ENCODE measurements at regions not wholly inside any gene's neighbourhood (a gene's known extent, or its start where the extent isn't known, plus 50 kb on each side); places are given as distances from the start of the nearest gene placed in this dataset.

- Histone ChIP-seq H2AFZ (ENCODE audit: low read length) (no peak overlapping the region), H3K36me3 (ENCODE audit: insufficient read depth, low read length) (no peaks in the 10 kb centered on the region), H3K79me2 (ENCODE audit: insufficient read depth, low read length) (no peaks in the 10 kb centered on the region), H3K4me2 (ENCODE audit: low read length) (no peak overlapping the region), H3K27ac (ENCODE audit: low read depth, low read length, poor library complexity, severe bottlenecking) (no peak overlapping the region), H4K20me1 (ENCODE audit: insufficient read depth, low read length) (no peaks in the 10 kb centered on the region), H3K9me2 (ENCODE audit: low read depth, low read length) (no peaks in the 10 kb centered on the region), H3K9ac (ENCODE audit: low read length) (no peak overlapping the region), H3F3A (ENCODE audit: insufficient read depth, low read length) (no peaks in the 10 kb centered on the region), H3K27me3 (ENCODE audit: insufficient read depth, low read length) (no peaks in the 10 kb centered on the region; the same call in 1 of the 2 replicates), H3K9me3 (ENCODE audit: low read length) (no peaks in the 10 kb centered on the region), H3K4me3 (ENCODE audit: low read depth, low read length, poor library complexity, severe bottlenecking) (no peak overlapping the region), H3K4me1 (ENCODE audit: insufficient read depth, low read length, severe bottlenecking) (no peaks in the 10 kb centered on the region)
- TF ChIP-seq EZH2 (IDR thresholded peaks at IDR 0.05; ENCODE audit: borderline replicate concordance, low read length): no peak
- no peak for TF ChIP-seq CTCF (IDR thresholded peaks at IDR 0.05; ENCODE audit: low read length)
Observed at GRCh38 chr7:31171984-31172383, 119.9 kb downstream of the ADCYAP1R1 start.

DNA sequence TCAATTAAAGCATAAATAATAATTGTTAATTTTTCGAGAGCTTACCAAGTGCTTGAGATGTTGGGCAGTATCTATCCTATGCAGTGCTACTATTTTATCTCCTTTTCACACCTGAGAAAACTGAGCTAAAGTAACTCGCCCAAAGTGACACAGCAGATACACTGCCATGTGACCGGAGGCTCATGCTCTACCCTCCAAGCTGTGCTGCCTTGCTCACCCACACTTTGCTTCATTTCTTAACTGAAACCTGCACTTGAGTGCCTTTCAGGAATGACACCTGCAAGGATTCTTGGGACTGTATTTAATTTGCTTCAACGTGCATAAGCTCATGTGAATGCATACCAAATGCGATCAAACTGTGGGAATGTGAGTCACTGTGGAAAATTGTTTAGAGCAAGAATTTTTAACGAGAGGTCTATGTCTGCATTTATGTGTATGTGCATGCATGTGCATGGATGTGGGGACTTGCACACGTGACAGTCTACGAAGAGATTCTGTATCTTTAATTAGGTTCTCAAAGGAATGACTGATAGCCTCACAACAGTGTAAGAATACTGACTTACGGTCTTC, 119.2 kb downstream of the ADCYAP1R1 start:
- Histone ChIP-seq H4K20me1 (ENCODE audit: insufficient read depth, low read length) (no peaks in the 10 kb centered on the region), H3K79me2 (ENCODE audit: insufficient read depth, low read length) (no peaks in the 10 kb centered on the region), H3K9me2 (ENCODE audit: low read depth, low read length) (no peaks in the 10 kb centered on the region), H3F3A (ENCODE audit: insufficient read depth, low read length) (no peaks in the 10 kb centered on the region), H3K27me3 (ENCODE audit: insufficient read depth, low read length) (no peaks in the 10 kb centered on the region; the same call in 1 of the 2 replicates), H3K4me3 (ENCODE audit: low read depth, low read length, poor library complexity, severe bottlenecking) (no peak overlapping the region), H3K9me3 (ENCODE audit: low read length) (no peaks in the 10 kb centered on the region), H3K27ac (ENCODE audit: low read depth, low read length, poor library complexity, severe bottlenecking) (no peak overlapping the region), H3K36me3 (ENCODE audit: insufficient read depth, low read length) (no peaks in the 10 kb centered on the region), H2AFZ (ENCODE audit: low read length) (no peak overlapping the region), H3K9ac (ENCODE audit: low read length) (no peak overlapping the region), H3K4me1 (ENCODE audit: insufficient read depth, low read length, severe bottlenecking) (no peaks in the 10 kb centered on the region), H3K4me2 (ENCODE audit: low read length) (no peak overlapping the region)
- TF ChIP-seq EZH2 (IDR thresholded peaks at IDR 0.05; ENCODE audit: borderline replicate concordance, low read length) (no peak), CTCF (IDR thresholded peaks at IDR 0.05; ENCODE audit: low read length) (no peak)
